GM19240 (cell line): ENCODE measurements at regions not wholly inside any gene's neighbourhood (a gene's known extent, or its start where the extent isn't known, plus 50 kb on each side); places are given as distances from the start of the nearest gene placed in this dataset.

ENCODE experiments used
- DNase-seq: peaks from one replicate; pipeline ENCODE4 v3.0.0; 2011; ENCODE audit warnings: low spot score; ENCODE audit not compliant: insufficient read length

GRCh38 chr6:23981923-23982322, 144.1 kb upstream of the NRSN1 start:
- DNase-seq, result no peak

DNA sequence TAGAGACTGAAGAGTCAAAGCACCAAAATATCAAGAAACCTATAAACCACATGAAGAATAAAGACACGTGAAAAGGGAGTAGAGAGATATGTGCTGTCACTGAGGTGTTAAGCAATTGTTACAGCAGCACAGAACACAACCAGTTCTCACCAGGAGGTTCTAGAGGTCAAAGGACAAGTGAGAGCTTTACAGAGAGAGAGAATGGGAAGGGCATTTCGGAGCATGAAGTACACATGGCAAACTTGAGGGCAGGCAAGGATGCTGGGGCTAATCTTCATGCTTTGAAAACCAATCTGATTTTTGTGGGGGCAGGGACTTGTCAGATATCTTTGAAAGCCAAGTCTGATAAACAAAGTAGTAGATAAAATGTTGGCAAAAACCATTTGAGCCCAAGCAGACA, 142.3 kb upstream of the NRSN1 start:
- DNase-seq, result no peak

- DNase-seq, result no peak
These were observed 141.0 kb upstream of the NRSN1 start for GRCh38 chr6:23985015-23985414.

DNA sequence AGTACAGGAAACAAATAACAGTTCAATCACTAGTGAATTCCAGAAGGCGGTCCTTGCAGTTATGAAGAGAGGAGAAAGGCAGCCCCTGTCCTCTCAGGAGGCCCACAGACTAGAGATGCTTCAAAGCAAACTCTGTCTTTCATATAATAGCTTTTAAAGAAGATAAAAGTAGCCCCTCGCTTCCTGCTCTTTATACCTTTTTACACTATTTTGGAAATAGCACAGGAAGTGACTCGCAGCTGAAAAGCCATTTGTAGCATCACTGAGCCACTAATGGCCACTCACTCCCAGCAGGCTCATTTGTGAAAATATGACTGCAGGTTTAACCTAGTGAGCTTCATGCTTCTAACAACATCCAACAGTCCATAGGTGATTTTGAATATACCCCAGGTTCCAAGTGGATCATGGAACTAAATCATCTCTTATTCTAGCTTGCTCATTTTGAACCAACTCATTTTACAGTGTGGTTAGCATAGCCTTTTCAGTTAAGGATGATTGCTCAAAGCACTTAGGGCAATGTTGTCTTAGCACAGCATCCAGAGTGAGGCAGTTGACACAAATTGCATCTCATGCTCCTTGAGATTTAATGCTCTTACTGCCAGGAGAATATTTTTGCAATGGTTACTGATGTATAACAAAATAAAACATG, 136.0 kb upstream of the NRSN1 start:
- no peak for DNase-seq

DNA sequence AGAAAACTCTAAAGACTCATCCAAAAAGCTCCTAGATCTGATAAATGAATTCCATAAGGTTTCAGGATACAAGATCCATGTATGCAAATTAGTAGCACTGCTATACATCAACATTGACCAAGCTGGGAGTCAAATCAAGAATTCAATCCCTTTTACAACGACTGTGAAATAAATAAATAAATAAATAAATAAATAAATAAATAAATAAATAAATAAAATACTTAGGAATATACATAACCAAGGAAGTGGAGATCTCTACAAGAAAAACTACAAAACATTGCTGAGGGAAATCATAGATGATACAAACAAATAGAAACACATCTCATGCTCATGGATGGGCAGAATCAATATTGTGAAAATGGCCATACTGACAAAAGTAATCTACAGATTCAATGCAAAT, 132.0 kb upstream of the NRSN1 start:
- DNase-seq, result no peak

- no peak for DNase-seq
These were observed 122.0 kb upstream of the NRSN1 start for GRCh38 chr6:24004062-24004461.

- DNase-seq, result no peak
These were observed 121.4 kb upstream of the NRSN1 start for GRCh38 chr6:24004659-24005058.

- DNase-seq, result no peak
These were observed 119.8 kb upstream of the NRSN1 start for GRCh38 chr6:24006254-24006653.

GRCh38 chr6:24009319-24009718, 116.7 kb upstream of the NRSN1 start:
- no peak for DNase-seq

GRCh38 chr6:24010133-24010532, 115.9 kb upstream of the NRSN1 start:
- no peak for DNase-seq

DNA sequence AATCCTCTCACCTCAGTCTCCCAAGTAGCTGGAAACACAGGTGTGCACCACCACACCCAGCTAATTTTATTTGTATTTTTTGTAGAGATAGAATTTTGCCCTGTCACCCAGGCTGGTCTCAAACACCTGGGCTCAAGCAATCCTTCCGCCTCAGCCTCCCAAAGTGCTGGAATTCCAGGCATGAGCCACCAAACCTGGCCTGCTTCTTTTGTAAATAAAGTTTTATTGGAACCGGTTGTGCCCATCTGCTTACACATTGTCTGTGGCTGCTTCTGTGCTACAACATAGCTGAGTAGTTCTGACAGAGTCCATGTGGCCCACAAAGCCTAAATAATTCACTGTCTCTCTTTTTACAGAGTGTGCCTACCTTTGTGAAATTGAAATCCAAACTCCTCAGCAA, 109.7 kb upstream of the NRSN1 start:
- DNase-seq, result no peak

- DNase-seq, result no peak
These were observed 109.2 kb upstream of the NRSN1 start for GRCh38 chr6:24016857-24017256.

GRCh38 chr6:24019393-24019792, 106.6 kb upstream of the NRSN1 start:
- no peak for DNase-seq

- DNase-seq, result no peak
These were observed 106.2 kb upstream of the NRSN1 start for GRCh38 chr6:24019830-24020229.

GRCh38 chr6:24026050-24026449, 100.0 kb upstream of the NRSN1 start:
- DNase-seq, result no peak

GRCh38 chr6:24031496-24031895, 94.5 kb upstream of the NRSN1 start:
- DNase-seq, result no peak

GRCh38 chr6:24032896-24033688, 92.9 kb upstream of the NRSN1 start:
- DNase-seq, result no peak

DNA sequence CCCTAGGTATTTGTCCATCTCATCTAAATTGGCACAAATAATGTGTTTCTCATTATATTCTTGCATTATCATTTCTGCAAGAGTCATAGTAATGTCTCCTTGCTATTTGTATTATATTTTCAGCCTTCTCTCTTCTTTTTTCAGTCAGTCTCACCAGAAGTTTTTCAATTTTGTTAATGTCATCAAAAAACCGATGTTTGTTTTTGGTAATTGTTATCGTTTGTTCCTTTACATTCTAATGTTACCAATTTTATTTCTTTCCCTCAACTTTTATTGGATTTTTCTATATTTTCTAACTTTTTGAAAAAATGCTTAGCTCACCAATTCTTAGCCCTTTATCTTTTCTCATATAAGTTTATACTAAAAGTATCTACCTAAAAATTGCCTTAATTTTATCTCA, 82.2 kb upstream of the NRSN1 start:
- no peak for DNase-seq

GRCh38 chr6:24051942-24052589, 73.9 kb upstream of the NRSN1 start:
- DNase-seq, result no peak

DNA sequence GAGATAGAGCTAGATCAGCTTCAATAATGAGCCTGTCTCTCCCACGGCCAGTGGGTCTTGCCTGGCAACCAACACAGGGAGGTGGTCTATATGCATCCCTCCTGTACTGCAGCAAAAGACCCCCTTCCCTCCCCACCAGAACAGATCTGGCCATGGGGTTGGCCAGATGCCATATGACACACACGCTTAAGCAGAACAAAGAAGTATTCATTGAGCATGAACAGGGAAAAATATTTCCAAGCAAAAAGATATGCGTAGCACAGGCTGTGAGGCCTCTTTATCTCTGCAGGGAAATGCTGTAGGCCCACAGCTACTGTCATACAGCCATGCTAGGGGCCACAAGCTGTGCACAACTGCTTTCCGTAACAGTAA, 73.4 kb upstream of the NRSN1 start:
- DNase-seq, result no peak

GRCh38 chr6:24053057-24053456, 73.0 kb upstream of the NRSN1 start:
- no peak for DNase-seq

DNA sequence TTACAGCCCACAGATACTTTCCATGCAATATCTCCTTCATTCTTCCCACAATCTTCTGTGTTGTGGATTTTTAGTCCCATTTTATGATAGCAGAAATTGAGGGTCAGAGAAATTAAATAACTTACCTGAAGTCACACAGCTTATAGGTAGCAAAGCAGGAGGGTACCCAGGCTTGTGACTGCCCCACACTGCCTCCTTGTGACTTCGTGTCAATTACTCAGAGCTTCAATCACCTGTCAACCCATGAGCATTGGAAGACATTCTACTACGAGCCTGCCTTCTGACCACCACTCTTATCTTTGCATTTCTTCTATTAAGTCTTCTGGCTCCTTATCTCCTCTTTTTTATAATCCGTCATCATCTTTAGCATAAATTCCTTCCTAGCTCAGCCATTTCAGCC, 71.6 kb upstream of the NRSN1 start:
- no peak for DNase-seq

- DNase-seq, result no peak
These were observed 69.4 kb upstream of the NRSN1 start for GRCh38 chr6:24056567-24056966.
